Inferior parietal cortex (tissue), 1 donor: ENCODE measurements at regions not wholly inside any gene's neighbourhood (a gene's known extent, or its start where the extent isn't known, plus 50 kb on each side); places are given as distances from the start of the nearest gene placed in this dataset.
"Not testable (repeated sequence)": the region's sequence is repeated elsewhere in the genome, so short reads cannot be mapped to it uniquely, and the experiment has no call there.

Experiments used
- DNase-seq: peaks from one replicate; pipeline ENCODE4 v3.0.0-alpha.2; 2016; ENCODE audit errors: extremely low spot score

DNA sequence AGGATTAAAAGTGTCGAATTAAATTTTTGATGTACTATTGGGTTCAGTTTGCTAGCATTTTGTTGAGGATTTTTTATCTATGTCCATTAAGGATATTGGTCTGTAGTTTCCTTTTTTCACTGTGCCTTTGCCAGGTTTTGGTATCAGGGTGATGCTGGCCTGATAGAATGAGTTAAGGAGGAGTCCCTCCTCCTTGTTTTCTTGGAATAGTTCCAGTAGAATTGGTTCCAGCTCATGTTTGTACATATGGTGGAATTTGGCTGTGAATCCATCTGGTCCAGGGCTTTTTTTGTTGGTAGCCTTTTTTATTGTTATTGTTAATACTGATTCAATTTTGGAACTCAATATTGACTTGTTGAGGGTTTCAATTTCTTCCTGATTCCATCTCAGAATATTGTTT lies 141.8 kb downstream of the SIM1 start:
- DNase-seq: no peak

DNA sequence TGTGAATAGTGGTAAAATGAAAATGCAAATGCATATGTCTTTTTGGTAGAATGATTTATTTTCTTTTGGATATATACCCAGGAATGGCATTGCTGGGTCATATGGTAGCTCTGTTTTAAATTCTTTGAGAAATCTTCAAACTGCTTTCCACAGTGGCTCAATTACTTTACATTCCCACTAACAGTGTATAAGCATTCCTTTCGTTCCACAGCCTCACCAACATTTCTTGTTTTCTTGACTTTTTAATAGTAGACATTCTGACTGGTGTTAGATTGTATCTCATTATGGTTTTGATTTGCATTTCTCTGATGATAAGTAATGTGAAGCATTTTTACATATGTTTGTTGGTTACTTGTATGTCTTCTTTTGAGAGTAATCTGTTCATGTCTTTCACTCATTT lies 144.0 kb downstream of the SIM1 start:
- no peak for DNase-seq

DNA sequence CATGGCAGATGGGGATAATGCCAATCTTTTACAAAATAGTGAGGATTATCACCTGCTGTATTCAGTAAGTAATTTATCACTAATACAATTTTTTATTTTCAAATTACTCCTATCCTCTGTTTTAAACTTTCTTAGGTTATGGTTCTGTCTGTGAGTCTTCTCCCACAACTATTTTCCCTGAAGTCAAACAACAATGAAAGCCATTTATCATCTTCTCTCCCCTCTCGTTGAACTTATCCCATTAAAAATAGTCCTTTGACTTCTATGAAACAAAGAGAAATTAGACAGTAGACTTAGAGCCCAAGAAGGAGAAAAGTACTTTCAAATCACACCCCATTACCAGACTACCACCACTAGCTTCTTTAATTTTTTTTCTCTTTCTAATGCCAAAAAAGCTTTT lies 147.7 kb downstream of the SIM1 start:
- no peak for DNase-seq

DNA sequence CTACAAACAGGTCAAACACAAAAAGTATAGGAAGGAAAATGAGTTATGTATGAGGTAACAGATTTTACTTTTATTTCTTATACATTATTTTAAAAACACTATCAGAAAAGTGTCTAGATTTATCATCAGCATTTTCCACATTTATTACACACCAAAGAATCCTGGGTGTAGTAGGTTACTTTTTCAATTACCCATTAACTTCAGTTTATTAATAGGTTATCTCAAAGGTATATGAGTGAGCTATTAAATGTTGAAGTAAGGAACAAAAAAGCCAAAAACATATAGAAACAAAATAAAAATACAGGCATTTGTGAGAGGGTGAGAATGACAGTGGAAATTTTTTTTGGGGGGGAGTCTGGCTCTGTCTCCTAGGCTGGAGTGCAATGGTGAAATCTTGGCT lies 150.5 kb downstream of the SIM1 start:
- DNase-seq: no peak

DNA sequence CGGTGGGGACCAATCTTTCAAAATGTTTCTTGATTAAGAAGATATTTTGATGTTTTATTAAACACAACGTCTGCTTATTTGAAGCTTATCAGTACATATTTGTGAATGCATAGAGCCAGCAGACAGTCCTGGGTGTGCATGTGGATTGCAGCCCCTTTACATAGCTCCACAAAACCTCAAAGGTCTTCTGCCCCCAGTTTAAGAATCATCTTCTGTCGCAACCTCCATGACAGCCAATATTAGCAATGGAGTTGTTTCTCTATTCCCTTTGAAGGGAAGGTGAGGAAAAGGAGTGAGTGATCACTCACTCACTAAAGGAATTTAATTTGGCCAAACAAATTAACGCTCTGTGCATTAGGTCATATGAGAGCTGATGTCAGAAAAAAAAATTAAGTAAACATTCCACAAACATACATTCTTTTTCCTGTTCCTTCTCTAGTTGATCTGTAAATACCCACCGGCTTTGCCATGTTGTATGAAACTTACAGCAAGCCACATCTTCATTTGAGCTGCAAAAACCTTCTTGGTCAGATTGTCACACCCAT lies 152.9 kb downstream of the SIM1 start:
- no peak for DNase-seq

DNA sequence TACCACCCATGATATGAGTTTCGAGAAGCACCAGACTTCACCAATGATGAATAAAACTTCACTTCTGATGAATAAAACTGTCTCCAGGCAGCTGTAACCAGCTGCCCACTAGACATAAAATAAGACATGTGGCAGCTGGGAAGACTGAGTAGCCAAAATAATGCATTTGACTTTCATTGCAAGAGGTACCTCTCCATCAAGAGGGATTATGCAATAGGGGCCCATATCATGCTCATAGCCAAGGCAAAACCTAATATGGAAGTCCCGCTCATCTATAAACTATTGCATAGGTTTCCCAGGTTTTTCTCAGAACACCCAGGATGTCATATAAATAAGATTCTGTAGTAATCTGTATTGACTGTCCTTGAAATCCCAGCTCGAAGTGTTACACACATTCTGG lies 155.5 kb downstream of the SIM1 start:
- DNase-seq: no peak

DNA sequence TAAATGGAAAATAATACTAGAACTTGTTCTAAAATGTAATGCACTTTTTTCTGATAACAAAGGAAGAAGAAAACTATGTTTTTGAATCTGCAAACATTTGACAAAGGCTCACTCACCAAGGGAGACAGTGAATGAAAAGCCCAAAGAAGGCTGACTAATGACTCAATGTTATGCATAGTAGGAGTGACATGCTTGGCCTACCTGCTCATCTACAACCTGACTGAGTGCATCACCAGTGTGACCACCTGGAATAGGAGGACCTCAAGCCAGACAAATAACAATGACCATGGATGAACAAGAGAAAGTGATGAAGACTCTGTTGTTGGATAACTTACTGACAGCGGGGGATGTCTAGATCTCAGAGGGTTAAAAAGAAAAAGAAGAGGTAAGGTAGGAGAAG lies 157.2 kb downstream of the SIM1 start:
- no peak for DNase-seq

DNA sequence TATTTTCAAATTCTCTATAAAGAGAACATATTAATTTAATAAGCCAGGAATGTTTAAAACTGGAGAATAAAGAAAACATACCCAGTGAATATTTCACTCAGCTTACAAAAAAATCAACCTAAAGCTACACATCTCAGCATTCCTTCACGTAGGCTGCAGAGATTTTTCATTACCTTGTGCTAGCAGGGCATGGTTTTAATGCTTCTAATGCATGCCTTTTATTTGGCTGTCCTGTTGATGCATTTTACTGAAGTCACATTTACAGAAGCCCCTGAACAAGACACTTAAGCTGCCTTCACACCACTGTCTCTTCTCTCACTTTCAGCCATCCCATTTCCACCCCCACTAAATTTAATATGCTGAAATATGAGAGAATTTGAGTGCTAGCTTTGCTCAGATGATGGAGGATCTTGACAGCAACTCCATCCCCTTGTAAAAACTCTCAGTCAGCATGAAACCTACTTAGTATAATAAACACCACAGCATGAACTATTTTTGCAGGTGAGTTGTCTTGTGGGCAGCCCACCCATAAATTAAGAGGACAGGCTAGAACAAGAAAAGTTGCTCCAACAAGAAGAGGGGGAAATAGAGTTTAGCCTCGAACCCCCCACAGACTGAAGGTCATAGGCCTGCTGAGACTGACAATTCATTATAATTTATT lies 159.4 kb downstream of the SIM1 start:
- DNase-seq: no peak

DNA sequence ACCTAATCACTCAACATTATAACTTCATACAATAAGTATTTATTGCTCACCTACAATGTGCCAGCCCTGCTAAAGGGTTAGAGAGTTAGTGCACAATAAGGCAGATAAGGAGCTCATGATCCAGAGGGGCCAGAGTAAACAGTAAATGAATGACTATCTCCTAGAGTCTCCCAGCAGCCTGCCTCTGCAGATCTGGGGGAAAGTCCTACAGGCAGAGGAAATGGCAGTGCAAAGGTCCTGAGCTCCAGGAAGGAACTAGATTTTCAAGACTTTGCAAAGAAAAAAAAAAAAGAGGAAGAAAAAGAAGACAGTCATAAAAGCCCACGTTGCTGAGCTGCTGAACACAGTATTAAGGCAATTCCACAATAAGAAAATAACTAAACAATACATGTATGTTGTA lies 160.1 kb downstream of the SIM1 start:
- DNase-seq: no peak

DNA sequence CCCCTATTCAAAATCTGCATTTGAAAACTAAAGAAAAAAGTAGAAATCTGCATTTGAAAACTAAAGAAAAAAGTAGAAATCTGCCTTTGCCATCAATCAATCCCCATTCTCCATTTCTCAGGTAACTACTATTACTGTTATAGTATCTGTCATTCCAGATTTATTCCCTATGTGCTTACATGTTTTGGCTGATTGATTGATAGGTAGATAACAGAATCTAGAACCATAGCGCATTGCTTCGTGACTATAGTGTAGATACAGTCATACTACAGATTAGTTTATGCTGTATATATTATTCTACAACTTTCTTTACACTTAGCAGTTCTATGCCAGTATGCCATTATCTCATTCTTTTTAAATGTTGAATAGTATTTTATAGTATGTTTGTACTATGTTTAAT lies 163.0 kb downstream of the SIM1 start:
- no peak for DNase-seq

DNA sequence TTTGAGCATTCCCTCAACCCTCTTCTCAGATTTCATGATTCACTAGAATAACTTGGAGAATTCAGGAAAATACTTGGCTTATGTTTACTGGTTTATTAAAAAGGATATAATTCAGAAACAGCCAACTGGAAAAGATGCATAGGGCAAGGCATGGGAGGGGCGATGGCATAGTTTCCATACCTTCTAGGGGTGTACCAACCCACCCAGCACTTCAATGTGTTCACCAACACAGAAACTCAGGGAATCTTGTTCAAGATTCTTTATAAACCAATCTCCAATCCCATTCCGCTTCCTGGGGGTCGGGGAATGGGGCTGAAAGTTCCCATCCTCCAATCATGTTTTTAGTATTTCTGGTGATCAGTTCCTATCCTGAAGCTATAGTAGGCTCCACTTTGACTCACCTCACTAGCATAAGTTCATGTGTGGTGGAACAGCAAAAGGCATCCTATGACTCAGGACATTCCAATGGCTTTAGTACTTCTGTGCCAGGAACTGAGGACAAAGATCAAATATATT lies 164.4 kb downstream of the SIM1 start:
- DNase-seq: no peak

DNA sequence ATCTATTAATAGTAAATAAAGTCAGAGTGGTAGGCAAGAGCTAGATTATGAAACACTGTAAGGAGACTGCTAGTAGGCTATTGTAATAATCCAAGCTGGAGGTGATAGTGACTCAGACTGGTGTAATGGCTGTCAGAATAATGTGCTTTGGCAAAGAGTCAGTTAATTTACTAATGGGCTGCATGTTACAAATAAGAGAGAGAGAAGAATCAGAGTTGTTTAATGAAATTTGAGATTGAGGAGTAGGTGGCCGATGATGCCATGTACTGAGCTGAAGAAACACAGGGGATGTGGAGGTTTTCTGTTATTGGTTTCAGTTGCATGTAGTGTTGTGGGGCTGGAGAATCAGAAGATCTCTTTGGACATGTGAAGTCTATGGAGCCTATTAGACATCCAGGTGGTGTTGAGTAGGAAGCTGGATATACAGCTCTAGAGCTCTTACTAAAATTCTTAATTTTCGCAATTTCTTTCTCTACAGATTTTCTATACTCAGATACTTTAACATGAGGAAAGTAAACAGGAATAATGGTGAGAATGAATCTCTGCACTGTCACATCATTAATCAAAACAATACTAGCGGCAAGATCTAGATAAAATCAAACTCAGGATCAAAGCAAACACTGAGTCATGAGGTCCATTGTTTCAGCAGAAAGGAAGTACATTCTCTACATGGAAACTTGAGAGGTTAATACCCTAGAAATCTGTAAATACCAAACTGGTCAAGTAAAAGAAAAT lies 167.7 kb downstream of the SIM1 start:
- no peak for DNase-seq

DNA sequence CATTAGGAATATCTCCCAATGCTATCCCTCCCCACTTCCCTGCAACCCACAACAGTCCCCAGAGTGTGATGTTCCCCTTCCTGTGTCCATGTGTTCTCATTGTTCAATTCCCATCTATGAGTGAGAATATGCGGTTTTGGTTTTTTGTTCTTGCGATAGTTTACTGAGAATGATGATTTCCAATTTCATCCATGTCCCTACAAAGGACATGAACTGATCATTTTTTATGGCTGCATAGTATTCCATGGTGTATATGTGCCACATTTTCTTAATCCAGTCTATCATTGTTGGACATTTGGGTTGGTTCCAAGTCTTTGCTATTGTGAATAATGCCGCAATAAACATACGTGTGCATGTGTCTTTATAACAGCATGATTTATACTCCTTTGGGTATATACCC lies 169.5 kb downstream of the SIM1 start:
- not testable (repeated sequence) for DNase-seq

DNA sequence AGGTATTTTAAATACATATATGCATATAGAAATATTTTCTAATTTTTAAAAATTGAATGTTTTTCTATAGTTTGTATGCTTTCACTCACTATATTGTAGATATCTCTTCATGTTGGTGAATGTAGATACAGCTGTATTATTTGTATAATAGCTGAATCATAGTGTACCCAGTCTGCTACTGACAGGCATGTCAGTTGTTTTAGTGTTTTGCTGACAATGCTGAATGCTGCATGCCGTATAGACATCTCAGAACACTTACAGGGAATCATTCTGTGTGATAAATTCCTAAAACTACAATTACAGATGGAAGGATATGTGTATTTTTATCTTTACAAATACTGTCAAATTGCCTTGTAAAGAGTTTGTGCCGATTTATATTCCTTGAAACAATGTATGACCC lies 175.4 kb downstream of the SIM1 start:
- no peak for DNase-seq

DNA sequence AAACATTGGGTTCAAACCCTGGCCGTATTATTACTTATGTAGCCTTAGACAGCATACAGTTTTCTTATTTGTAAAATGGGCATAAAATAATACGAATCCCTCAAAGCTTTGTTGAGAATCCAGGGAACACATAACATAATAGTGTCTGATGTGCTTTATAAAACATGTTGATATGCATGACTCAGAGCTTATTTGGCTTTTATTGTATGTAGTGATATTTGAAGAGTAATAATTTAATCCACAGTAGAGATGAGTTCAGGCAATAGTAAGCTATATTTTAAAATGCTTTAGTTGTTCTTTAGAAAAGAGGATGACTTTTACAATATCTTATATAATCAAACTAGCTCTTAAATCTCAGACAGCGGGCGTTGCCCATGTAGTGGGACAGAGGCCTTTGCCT lies 176.4 kb downstream of the SIM1 start:
- DNase-seq: no peak

DNA sequence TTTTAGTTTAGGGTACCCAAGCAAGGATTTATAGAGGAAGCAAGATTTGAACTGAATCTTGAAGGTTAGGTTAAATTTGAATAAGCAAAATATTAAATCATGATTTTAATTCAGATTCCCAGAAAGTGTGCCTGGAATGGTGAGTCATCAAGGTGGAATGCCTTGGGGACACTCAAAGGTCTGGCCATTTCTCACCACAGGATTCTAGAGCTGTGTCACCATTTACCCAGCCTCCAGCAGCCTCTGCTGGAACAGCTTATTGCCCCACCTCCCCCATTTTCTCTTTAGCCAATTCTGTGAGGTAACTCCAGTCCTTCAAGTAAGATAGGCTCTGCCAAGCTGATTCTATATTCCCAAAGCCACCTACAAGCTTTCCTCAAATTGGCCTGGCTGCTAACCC lies 181.4 kb downstream of the SIM1 start:
- no peak for DNase-seq

DNA sequence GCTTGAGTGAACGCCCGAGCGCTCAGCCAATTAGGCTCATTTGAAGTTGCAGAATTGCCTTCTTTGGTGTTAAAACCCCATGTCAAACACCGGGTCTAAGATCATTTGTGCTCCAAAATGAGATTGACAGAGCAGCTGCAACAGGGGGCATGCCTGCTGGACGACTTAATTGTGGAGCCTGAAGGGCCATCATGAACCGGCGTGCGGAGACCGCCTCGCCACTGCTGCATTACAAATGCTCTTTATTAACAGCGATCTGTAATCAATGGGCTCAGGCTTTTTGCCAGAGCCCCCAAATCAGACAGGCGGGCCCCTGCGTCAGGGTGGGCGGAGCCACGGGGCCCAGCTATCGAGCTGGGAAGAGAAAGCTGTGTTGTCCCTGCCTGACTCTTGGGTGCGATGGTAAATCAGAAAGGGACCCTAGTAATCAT lies 183.2 kb downstream of the SIM1 start:
- no peak for DNase-seq

DNA sequence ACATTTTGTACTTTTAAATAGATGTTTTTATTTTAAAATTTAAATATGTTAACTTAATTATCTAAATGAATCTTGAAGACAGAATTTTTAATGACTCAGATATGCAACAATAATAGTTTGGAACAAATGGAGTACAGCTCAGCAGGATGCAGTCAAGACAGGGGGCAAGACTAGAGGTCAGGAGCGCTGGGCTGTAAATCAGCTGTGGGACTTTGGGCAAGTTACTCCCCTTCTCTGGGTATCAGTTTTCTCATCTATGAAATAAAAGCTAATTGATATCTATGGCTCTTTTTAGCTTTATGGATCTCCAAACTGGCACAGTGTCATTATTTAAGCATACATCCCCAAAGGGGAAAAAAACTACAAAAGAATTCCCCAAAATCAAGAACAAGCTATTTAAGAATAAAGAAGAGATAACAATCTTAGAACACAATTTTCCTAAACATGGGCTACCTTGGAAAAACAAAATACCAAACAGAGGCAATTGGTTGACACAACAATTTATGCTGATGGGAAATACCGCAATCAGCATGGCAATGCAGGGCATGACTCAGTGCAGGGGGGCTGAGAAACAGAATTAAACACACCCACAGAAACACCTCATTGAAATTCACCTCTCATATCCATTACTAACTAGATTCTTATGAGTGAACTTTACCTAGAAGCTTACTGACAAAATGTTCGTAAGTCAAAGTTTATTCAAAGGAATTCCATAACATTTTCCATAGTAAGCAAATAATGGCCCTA lies 188.2 kb downstream of the SIM1 start:
- DNase-seq: no peak

DNA sequence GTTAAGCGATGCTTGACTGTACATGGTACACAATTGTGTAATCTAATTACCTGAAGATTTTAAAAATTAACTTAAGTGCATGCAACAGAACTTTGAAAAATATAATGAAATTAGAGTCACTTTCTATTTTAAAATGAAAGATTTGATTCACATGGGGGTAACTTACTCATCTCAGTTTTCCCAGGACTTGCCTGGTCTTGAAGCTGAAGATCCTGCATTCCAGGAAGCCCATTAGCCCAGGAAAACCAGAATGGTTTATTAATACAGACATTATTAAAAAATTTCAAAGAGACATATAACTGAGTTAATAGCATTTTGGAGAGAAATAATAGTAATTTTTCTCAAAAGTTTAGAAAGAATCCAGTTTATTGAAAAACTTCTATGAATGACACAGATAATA lies 190.6 kb downstream of the SIM1 start:
- no peak for DNase-seq

DNA sequence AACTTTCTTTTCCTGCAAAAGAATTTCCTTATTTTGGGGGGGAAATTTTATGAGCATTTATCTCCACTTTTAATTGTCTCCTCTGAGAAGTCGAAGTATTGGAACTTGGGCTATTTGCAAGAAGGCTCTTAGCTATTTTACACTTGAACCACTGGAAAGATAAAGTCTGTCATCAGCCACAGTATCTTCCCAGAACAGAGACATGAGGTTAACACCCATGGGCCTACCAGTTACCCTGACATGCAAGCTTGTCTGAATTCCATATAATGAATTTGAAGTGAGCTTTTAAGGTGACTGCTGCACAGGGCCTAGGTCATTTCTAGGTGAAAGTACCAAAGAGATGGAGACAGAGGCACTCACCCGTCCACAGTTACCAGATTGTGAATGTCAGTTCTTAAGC lies 193.1 kb downstream of the SIM1 start:
- DNase-seq: no peak

DNA sequence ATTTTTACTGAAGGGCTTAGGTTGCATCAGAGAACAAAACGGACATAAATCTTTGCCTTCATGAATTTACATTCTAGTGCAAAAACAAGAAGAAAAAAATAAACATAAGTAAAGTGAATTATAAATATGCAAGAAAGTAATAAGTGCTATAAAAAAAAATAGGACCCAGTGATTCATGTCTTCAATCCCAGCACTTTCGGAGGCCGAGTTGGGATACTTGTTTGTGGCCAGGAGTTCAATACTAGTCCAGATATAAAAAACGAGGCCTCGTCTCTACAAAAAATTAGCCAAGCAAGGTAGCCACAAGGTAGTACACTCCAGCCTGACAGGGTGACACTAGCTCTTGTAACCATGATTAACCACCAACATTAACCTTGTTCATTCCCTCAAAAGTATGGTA lies 193.5 kb downstream of the SIM1 start:
- DNase-seq: no peak

DNA sequence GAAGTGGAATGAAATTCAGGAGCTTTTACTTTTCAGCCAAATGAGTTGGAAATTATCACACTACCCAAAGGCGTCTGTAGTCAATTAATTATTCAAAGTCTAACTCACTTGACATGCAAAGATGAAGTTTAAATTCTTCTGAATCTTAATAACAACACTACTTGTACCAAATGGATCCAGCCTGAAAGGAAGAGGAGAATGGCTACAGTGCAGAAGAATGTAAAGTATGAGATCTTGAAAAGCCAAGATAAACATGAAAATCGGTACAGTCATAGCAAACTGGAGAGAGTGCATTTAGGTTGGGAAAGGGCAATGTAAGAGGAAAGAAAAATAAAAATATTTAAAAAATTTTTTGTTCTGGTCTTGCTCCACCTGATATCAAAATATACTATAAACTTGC lies 195.5 kb downstream of the SIM1 start:
- no peak for DNase-seq

DNA sequence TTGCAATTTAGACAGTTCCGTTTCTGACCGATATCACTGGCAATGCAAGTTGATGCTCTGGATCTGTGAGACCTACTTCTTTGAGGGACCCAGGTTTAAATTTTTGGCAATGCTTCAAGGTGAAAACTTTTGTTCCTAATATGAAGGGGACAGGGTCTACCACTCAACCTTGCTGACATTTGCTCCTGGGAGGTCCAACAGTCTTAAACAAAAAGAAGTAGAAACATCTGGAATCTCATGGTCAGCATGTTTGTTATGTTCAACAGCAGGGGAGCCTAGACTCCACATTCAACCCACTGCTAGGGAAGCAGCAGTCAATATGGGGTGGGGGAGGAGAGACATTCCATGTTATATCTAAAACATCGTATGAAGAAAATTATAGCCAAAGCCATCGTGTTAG lies 196.4 kb downstream of the SIM1 start:
- no peak for DNase-seq
